ENCODE measurements at regions not wholly inside any gene's neighbourhood (a gene's known extent, or its start where the extent isn't known, plus 50 kb on each side); places are given as distances from the start of the nearest gene placed in this dataset.

- Histone ChIP-seq H3K9ac (ENCODE audit: insufficient read depth, low read length, poor library complexity, severe bottlenecking) (no peak overlapping the region), H3K79me2 (ENCODE audit: insufficient read depth, low read length) (no peaks in the 10 kb centered on the region)
- no peak overlapping the region for H3K4me3 Mint-ChIP-seq
These were observed 542.6 kb upstream of the SPRY2 start for GRCh38 chr13:80883545-80883944.

DNA sequence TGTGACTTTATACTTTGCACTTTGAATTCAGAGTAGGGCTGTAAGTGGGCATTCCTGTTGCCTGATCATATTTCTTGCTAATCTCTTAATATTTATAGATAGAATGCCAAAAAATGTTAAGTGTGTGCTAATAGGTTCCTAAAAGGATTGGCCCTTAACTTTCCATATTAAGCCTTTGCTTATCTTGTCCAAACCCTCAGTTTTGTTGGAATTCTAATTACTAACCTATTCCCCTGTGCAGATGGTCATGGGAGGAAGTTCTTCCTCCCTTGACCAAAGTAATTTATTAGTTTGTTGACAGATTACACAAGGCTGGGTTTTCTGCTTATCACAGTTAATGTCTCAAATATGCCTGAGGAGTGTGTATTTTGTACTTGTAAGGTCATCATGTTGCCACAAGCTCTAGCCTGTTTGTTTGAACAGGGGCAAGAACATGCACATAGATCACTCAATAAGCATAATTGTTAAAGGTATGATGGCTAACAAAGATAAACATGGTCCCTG lies 541.1 kb upstream of the SPRY2 start:
- no peak overlapping the region for H3K4me2 ChIP-seq (replicated peaks; ENCODE audit: extremely low read depth, low read length, poor library complexity, severe bottlenecking)
- H3K9ac ChIP-seq (ENCODE audit: insufficient read depth, low read length, poor library complexity, severe bottlenecking): no peak overlapping the region
- no peaks in the 10 kb centered on the region for H3K4me1 ChIP-seq (ENCODE audit: control insufficient read depth in 1 of 2, insufficient read depth in 2 of 2, low read length in 2 of 2)
- Mint-ChIP-seq H3K4me1 (no peaks in the 10 kb centered on the region), H3K27ac (no peak overlapping the region), H3K36me3 (no peaks in the 10 kb centered on the region), H3K4me3 (no peak overlapping the region), H3K27me3 (ENCODE audit: low read depth in 3 of 3) (no peaks in the 10 kb centered on the region), H3K9me3 (peaks cover 0 to 3% (median 0%) of the 10 kb centered on the region in 7 donors)
- DNase-seq: no peak
- no peak overlapping the region for H3K4me3 ChIP-seq (replicated peaks in 1 of 3; ENCODE audit: low read depth in 2 of 3, low read length in 3 of 3)
- no peaks in the 10 kb centered on the region for H3K27me3 ChIP-seq (ENCODE audit: control insufficient read depth in 2 of 2, insufficient read depth in 2 of 2, low read length in 2 of 2)
- no peaks in the 10 kb centered on the region for H4K20me1 ChIP-seq (ENCODE audit: insufficient read depth, low read length)
- TF ChIP-seq, protein P1, sequence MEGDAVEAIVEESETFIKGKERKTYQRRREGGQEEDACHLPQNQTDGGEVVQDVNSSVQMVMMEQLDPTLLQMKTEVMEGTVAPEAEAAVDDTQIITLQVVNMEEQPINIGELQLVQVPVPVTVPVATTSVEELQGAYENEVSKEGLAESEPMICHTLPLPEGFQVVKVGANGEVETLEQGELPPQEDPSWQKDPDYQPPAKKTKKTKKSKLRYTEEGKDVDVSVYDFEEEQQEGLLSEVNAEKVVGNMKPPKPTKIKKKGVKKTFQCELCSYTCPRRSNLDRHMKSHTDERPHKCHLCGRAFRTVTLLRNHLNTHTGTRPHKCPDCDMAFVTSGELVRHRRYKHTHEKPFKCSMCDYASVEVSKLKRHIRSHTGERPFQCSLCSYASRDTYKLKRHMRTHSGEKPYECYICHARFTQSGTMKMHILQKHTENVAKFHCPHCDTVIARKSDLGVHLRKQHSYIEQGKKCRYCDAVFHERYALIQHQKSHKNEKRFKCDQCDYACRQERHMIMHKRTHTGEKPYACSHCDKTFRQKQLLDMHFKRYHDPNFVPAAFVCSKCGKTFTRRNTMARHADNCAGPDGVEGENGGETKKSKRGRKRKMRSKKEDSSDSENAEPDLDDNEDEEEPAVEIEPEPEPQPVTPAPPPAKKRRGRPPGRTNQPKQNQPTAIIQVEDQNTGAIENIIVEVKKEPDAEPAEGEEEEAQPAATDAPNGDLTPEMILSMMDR (IDR thresholded peaks at IDR 0.05): no peak
- no peak overlapping the region for H3K27ac ChIP-seq (ENCODE audit: low read depth in 1 of 2, low read length in 2 of 2)
- intact Hi-C loops (cut with micrococcal nuclease): no loop called here
- H3K36me3 ChIP-seq (replicated peaks in 1 of 2; ENCODE audit: control insufficient read depth in 1 of 2, insufficient read depth in 2 of 2, low read length in 2 of 2): no peaks in the 10 kb centered on the region
- H2AFZ ChIP-seq (ENCODE audit: insufficient read depth, low read depth, low read length, poor library complexity, severe bottlenecking): no peak overlapping the region
- no peaks in the 10 kb centered on the region for H3K9me3 ChIP-seq (replicated peaks in 1 of 2; ENCODE audit: control insufficient read depth in 1 of 2, insufficient read depth in 1 of 2, low read length in 2 of 2)
- H3K79me2 ChIP-seq (ENCODE audit: insufficient read depth, low read length): no peaks in the 10 kb centered on the region

More at GRCh38 chr13:80883545-80883944, 542.6 kb upstream of the SPRY2 start:
- Histone ChIP-seq H3K9me3 (replicated peaks in 1 of 2; ENCODE audit: control insufficient read depth in 1 of 2, insufficient read depth in 1 of 2, low read length in 2 of 2) (no peaks in the 10 kb centered on the region), H3K4me1 (ENCODE audit: control insufficient read depth in 1 of 2, insufficient read depth in 2 of 2, low read length in 2 of 2) (no peaks in the 10 kb centered on the region), H3K27me3 (ENCODE audit: control insufficient read depth in 2 of 2, insufficient read depth in 2 of 2, low read length in 2 of 2) (no peaks in the 10 kb centered on the region), H2AFZ (ENCODE audit: insufficient read depth, low read depth, low read length, poor library complexity, severe bottlenecking) (no peak overlapping the region), H3K27ac (ENCODE audit: low read depth in 1 of 2, low read length in 2 of 2) (no peak overlapping the region), H3K4me3 (replicated peaks in 1 of 3; ENCODE audit: low read depth in 2 of 3, low read length in 3 of 3) (no peak overlapping the region), H4K20me1 (ENCODE audit: insufficient read depth, low read length) (no peaks in the 10 kb centered on the region), H3K36me3 (replicated peaks in 1 of 2; ENCODE audit: control insufficient read depth in 1 of 2, insufficient read depth in 2 of 2, low read length in 2 of 2) (no peaks in the 10 kb centered on the region), H3K4me2 (replicated peaks; ENCODE audit: extremely low read depth, low read length, poor library complexity, severe bottlenecking) (no peak overlapping the region)
- Mint-ChIP-seq H3K36me3 (no peaks in the 10 kb centered on the region), H3K27me3 (ENCODE audit: low read depth in 3 of 3) (no peaks in the 10 kb centered on the region), H3K9me3 (peaks cover 0 to 3% (median 0%) of the 10 kb centered on the region in 7 donors), H3K27ac (no peak overlapping the region), H3K4me1 (no peaks in the 10 kb centered on the region)
- DNase-seq: no peak
- TF ChIP-seq, protein P1 (IDR thresholded peaks at IDR 0.05): no peak
- intact Hi-C loops (cut with micrococcal nuclease): no loop called here

Data from CD14-positive monocyte (primary cell).